Smooth muscle cell (in vitro differentiated cells): ENCODE measurements at regions not wholly inside any gene's neighbourhood (a gene's known extent, or its start where the extent isn't known, plus 50 kb on each side); places are given as distances from the start of the nearest gene placed in this dataset.

Experiments
- DNase-seq: peaks from one replicate; lab custom pipeline; 2025; ENCODE audit not compliant: unreplicated experiment; lab: John Stamatoyannopoulos, UW
- H2AFZ ChIP-seq: fragments of 200-600 bp; sonication (generic); 2 replicates; pipeline ENCODE4 v1.6.0; 2016; ENCODE audit warnings: antibody characterized with exemption, low read depth, mild to moderate bottlenecking
- H3F3A ChIP-seq: fragments of 200-600 bp; sonication (generic); 2 replicates; pipeline ENCODE4 v1.6.0; 2017; ENCODE audit warnings: antibody characterized with exemption, low read depth
- H3K27ac ChIP-seq: fragments of 200-600 bp; sonication (generic); 2 replicates; pipeline ENCODE4 v1.5.1; 2016; ENCODE audit warnings: low read depth, mild to moderate bottlenecking
- H3K27me3 ChIP-seq: fragments of 200-600 bp; sonication (generic); 2 replicates; pipeline ENCODE4 v1.6.1; 2016; ENCODE audit warnings: low read depth, mild to moderate bottlenecking
- H3K36me3 ChIP-seq: fragments of 200-600 bp; sonication (generic); 2 replicates; pipeline ENCODE4 v1.5.1; 2016; ENCODE audit warnings: low read depth
- H3K4me1 ChIP-seq: fragments of 200-600 bp; sonication (generic); 2 replicates; pipeline ENCODE4 v1.5.1; 2016; ENCODE audit warnings: low read depth
- H3K4me2 ChIP-seq: fragments of 200-600 bp; sonication (generic); 2 replicates; pipeline ENCODE4 v1.6.0; 2016; ENCODE audit warnings: mild to moderate bottlenecking
- H3K4me3 ChIP-seq: fragments of 200-600 bp; sonication (generic); 2 replicates; pipeline ENCODE4 v1.5.1; 2016; ENCODE audit warnings: mild to moderate bottlenecking
- H3K79me2 ChIP-seq: fragments of 200-600 bp; sonication (generic); 2 replicates; pipeline ENCODE4 v1.6.0; 2016; ENCODE audit warnings: low read depth, mild to moderate bottlenecking
- H3K9ac ChIP-seq: fragments of 200-600 bp; sonication (generic); 2 replicates; pipeline ENCODE4 v1.6.0; 2016; ENCODE audit warnings: low read depth
- H3K9me3 ChIP-seq: fragments of 200-600 bp; sonication (generic); replicated peaks from 2 replicates; pipeline ENCODE4 v1.5.1; 2016; ENCODE audit warnings: low read depth
- H4K20me1 ChIP-seq: fragments of 200-600 bp; sonication (generic); 2 replicates; pipeline ENCODE4 v1.6.0; 2016; ENCODE audit warnings: low read depth
- WGBS: methylation state at CpG from one replicate; pipeline ENCODE4 v1.1.7; 2016; ENCODE audit warnings: low lambda C conversion rate; 5-methylcytosine and 5-hydroxymethylcytosine counted together
- TF ChIP-seq, protein P1 (sequence below): fragments of 200-600 bp; sonication (generic); IDR thresholded peaks from 2 replicates; pipeline ENCODE4 v1.5.1; 2017; ENCODE audit warnings: borderline replicate concordance, mild to moderate bottlenecking, antibody characterized with exemption; ENCODE audit not compliant: insufficient read depth, poor library complexity, severe bottlenecking

GRCh38 chr6:132977413-132977812, 163.0 kb downstream of the RPS12 start:
- Histone ChIP-seq H3K9me3 (no peaks in the 10 kb centered on the region), H3K4me2 (no peak overlapping the region), H2AFZ (no peak overlapping the region), H3K4me1 (peaks cover 5% of the 10 kb centered on the region), H4K20me1 (no peaks in the 10 kb centered on the region), H3K36me3 (no peaks in the 10 kb centered on the region), H3K9ac (no peak overlapping the region), H3K79me2 (no peaks in the 10 kb centered on the region), H3K27me3 (peaks cover 27% of the 10 kb centered on the region), H3K27ac (no peak overlapping the region), H3F3A (no peaks in the 10 kb centered on the region), H3K4me3 (no peak overlapping the region)
- TF ChIP-seq, protein P1, sequence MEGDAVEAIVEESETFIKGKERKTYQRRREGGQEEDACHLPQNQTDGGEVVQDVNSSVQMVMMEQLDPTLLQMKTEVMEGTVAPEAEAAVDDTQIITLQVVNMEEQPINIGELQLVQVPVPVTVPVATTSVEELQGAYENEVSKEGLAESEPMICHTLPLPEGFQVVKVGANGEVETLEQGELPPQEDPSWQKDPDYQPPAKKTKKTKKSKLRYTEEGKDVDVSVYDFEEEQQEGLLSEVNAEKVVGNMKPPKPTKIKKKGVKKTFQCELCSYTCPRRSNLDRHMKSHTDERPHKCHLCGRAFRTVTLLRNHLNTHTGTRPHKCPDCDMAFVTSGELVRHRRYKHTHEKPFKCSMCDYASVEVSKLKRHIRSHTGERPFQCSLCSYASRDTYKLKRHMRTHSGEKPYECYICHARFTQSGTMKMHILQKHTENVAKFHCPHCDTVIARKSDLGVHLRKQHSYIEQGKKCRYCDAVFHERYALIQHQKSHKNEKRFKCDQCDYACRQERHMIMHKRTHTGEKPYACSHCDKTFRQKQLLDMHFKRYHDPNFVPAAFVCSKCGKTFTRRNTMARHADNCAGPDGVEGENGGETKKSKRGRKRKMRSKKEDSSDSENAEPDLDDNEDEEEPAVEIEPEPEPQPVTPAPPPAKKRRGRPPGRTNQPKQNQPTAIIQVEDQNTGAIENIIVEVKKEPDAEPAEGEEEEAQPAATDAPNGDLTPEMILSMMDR, result no peak
- no peak for DNase-seq

DNA sequence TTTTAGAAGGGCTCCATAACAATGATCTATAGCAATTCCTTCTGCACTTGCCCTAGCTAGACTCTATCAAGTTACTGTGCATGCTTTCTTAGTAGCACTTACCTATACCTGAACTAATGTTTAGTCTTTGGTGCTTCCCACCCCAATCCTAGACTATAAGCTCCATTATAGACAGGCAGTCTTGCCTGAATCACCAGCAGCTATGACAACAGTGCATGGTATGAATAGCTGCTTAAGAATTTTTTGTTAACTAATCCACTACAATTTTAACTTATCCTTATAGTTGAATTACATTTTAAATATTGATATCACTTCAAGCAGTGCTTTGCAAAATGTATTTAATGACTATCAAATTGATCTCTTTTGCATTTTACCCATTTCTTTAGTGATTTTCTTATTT, 164.3 kb downstream of the RPS12 start:
- Histone ChIP-seq H3F3A (no peaks in the 10 kb centered on the region), H3K4me1 (peaks cover 4% of the 10 kb centered on the region), H3K4me3 (no peak overlapping the region), H4K20me1 (no peaks in the 10 kb centered on the region), H3K27ac (no peak overlapping the region), H3K27me3 (peaks cover 27% of the 10 kb centered on the region), H3K79me2 (no peaks in the 10 kb centered on the region), H3K36me3 (no peaks in the 10 kb centered on the region), H3K9ac (no peak overlapping the region), H3K4me2 (no peak overlapping the region), H3K9me3 (no peaks in the 10 kb centered on the region), H2AFZ (no peak overlapping the region)
- DNase-seq, result no peak
- TF ChIP-seq, protein P1, result no peak

GRCh38 chr6:132993738-132994137, 179.4 kb downstream of the RPS12 start:
- Histone ChIP-seq H3K9me3 (no peaks in the 10 kb centered on the region), H2AFZ (no peak overlapping the region), H3K4me2 (no peak overlapping the region), H3K4me3 (no peak overlapping the region), H4K20me1 (no peaks in the 10 kb centered on the region), H3K36me3 (no peaks in the 10 kb centered on the region), H3K27me3 (no peaks in the 10 kb centered on the region), H3F3A (no peaks in the 10 kb centered on the region), H3K9ac (no peak overlapping the region), H3K79me2 (no peaks in the 10 kb centered on the region), H3K27ac (no peak overlapping the region), H3K4me1 (no peaks in the 10 kb centered on the region)
- WGBS, result 92% methylated on average over 2 of the region's 2 CpGs
- TF ChIP-seq, protein P1, result no peak
- no peak for DNase-seq

- TF ChIP-seq, protein P1, result no peak
- no peak overlapping the region for H3K4me2 ChIP-seq
- no peak overlapping the region for H3K27ac ChIP-seq
- H3K4me3 ChIP-seq, result no peak overlapping the region
- no peak overlapping the region for H3K9ac ChIP-seq
- no peak for DNase-seq
- H3F3A ChIP-seq, result no peaks in the 10 kb centered on the region
- H4K20me1 ChIP-seq, result no peaks in the 10 kb centered on the region
- 95% methylated on average over 5 of the region's 5 CpGs for WGBS
- no peaks in the 10 kb centered on the region for H3K27me3 ChIP-seq
- no peaks in the 10 kb centered on the region for H3K9me3 ChIP-seq
- H3K79me2 ChIP-seq, result no peaks in the 10 kb centered on the region
- no peaks in the 10 kb centered on the region for H3K4me1 ChIP-seq
- no peaks in the 10 kb centered on the region for H3K36me3 ChIP-seq
- no peak overlapping the region for H2AFZ ChIP-seq
These were observed 180.6 kb downstream of the RPS12 start for GRCh38 chr6:132995009-132995408.
